GM21737 (cell line): ENCODE measurements at regions not wholly inside any gene's neighbourhood (a gene's known extent, or its start where the extent isn't known, plus 50 kb on each side); places are given as distances from the start of the nearest gene placed in this dataset.
"Not testable (repeated sequence)": the region's sequence is repeated elsewhere in the genome, so short reads cannot be mapped to it uniquely, and the experiment has no call there.

ENCODE experiments used
- ATAC-seq: cut with Tn5 transposase; IDR thresholded peaks from one replicate; pipeline ENCODE4 v1.9.1; 2021; ENCODE audit warnings: mild to moderate bottlenecking, moderate library complexity; ENCODE audit not compliant: unreplicated experiment

DNA sequence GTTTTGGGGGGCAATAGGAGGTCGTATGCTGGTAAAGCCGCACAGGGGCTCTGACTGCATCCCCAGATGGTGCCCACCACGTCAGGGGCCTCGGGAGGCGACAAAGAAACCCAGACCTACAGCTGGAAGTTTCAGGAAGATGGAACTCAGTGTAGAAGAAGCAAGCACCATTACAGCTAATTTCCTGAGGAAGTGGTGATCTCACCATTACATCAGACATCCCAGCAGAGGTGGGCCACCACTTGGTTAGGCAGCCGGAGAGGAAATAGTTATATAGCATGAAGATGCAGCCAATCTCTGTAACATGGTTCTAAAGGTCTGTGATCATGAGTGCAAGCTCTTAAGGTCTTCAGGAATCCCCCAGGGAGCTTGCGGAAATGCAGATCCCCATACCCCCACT lies 127.3 kb upstream of the PCBD1 start:
- ATAC-seq: no peak

DNA sequence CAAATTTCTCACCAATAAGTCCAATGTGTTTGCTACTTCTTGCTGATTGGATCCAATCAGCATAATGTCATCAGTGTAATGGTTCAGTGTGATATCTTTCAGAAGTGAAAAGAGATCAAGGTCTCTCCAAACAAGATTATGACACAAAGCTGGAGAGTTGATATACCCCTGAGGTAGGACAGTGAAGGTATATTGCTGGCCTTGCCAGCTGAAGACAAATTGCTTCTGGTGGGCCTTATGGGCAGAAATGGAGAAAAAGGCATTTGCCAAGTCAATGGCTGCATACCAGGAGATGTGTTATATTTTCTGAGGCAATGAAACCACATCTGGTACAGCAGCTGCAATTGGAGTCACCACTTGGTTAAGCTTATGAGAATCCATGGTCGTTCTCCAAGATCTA lies 131.7 kb upstream of the PCBD1 start:
- not testable (repeated sequence) for ATAC-seq

DNA sequence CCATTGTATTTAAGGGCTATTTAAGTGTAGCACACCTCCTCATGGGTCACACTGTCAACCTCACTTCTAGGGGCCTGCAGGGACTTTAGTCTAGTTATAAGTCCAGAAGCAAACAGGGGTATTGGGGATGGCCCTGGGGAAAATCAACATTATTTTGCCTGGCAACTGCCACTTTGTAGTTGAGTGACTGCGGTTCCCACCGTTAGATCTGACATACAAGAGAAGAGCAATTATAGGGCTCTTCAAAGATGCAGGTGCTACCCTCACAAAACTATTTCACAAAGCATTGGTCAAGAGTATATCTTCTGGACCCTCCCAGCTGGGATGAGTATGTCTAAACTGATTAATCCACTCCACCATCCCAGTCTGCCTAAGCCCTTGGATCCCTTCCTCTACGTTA lies 133.0 kb upstream of the PCBD1 start:
- ATAC-seq: no peak

DNA sequence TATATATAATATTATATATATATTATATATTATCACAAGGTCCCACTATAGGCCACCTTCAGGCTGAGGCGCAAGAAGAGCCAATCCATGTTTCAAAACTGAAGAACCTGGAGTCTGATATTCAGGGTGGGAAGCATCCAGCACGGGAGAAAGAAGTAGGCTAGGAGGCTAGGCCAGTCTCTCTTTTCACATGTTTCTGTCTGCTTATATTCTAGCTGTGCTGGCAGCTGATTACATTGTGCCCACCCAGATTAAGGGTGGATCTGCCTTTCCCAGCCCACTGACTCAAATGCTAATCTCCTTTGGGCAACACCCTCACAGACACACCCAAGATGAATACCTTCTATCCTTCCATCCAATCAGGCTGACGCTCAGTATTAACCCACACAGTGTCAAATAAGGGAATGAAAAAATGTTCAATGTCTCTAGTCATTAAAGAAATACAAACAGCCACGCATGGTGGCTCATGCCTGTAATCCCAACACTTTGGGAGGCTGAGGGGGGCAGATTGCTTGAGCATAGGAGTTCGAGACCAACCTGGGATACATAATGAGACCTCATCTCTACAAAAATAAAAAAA lies 135.4 kb upstream of the PCBD1 start:
- no peak for ATAC-seq

DNA sequence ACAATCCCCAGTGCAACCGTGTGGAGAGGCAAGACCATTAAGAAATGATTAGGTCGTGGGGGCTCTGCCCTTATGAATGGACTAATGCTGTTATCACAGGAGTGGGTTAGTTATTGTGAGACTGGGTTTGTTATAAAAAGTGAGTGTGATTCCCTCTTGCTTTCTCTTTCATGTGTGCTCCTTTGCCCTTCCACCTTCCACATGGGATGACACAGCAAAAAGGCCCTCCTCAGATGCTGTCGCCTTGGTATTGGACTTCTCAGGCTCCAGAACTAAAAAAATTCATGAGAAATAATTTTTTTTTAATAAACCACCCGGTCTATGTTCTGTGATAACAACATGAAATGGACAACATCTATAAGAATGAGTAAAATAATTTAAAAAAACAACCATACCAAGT lies 136.1 kb upstream of the PCBD1 start:
- no peak for ATAC-seq

DNA sequence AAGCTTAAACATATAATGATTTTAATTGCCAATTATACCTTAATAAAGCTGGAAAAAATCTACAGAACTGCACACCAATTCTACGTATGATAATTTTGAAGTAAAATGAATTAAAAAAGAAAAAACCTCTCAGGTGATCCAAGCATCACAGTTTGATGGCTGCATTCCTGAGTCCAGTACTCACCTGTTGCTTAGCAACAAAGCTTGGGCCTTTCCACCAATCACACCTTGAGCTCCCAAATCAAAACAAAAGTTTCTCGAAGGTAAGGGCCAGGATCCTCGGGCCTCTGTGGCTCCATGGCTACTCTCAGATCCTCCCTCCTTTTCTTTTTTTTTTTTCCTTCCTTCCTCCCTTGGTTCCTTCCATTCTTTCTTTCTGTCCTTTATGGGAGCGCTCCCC lies 137.2 kb upstream of the PCBD1 start:
- ATAC-seq: no peak

DNA sequence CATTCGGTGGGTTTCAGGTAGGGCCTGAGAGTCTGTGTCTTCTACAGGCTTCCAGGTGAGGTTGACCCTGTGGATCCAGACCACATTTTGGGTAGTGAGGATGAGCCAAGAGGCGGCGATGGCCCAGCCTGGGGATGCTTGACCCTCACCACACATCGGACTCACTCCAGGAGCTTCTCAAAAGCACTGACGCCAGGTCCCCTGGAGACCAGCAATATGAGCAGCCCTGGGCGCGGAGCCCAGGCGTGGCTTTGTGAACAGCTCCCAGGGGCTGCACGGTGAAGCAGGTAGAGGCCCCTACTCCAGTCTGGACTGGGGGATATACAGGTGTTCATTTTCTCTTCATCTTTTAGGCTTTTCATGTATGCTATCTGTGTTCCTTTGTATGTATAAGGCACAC lies 139.7 kb upstream of the PCBD1 start:
- no peak for ATAC-seq

DNA sequence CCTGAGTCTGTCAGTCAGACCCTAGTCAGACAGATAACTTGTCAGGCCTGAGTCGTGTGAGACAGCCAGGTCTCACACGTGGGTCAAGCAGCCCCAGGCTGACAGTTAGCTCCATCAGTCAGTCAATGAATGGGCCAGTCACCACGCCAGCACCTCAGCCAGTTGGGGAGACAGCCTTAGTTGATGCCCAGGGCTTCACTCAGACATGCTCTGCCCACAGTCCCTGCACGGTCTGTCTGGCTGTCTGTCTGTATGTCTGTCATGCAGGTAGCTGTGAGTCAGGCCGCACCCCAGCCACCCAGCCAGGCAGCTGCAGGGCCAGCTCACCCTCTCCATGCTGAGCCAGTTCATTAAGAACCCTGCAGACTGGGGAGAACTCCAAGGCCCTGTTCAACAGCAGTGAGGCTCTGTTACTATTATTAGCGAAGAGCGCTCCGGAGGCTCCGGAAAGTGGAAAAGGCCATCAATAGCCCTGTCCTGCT lies 141.1 kb upstream of the PCBD1 start:
- ATAC-seq: no peak

DNA sequence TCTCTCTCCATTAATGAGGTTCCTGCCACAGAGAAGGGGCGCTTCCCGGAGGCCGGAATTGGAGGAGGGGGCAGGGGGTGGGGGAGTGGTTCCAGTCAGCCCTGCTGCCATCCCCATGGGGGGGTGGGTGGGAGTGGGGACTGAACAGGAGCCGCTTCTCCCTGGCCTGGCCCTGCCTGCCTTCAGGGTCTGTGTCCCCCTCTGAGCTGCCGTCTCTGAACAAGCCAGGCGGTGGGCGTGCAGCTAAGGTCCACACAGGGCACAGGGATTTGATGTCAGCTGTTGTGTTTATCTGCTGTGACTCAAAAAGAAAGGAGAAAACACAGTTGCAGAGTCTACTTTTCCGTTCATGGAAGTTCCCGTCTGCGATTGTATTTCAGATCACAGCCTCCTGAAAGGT lies 141.5 kb upstream of the PCBD1 start:
- ATAC-seq: no peak

DNA sequence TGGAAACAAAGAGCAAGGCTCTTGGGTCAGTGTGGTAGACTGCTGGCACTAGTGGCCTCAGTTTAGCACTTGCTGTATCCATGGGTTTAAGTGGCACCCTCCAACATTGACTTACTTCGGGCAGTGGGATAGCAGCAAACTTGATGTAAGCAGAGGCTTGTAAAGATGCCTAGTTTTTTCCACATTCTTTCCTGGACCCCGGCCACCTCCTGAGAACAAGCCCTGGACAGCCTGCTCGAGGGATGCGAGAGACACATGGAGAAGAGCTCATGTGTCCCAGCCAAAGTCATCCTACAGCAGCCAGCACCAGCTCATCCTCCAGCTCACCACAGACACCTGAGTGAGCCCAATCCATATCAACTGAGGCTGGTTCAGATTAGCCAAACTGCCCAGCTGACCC lies 142.7 kb upstream of the PCBD1 start:
- no peak for ATAC-seq

DNA sequence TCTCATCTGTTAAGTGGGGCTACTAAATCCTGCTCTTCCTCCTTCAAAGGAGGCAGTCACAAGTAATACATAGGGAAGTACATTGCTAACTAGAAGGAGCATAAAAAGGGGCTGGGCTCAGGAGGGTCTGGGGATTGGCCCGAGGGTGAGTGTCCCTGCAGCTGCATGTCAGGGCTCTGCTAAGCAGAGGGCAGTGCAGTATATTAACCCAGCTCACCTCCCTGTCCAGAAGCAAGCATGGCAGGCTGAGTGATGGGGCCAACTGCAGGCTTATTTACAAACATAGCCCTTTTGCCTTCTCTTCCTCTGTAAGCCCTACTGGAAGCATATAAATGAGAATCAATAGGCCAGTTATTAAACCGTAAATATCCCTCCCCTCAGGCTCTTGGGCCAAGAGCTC lies 143.2 kb upstream of the PCBD1 start:
- ATAC-seq: no peak

DNA sequence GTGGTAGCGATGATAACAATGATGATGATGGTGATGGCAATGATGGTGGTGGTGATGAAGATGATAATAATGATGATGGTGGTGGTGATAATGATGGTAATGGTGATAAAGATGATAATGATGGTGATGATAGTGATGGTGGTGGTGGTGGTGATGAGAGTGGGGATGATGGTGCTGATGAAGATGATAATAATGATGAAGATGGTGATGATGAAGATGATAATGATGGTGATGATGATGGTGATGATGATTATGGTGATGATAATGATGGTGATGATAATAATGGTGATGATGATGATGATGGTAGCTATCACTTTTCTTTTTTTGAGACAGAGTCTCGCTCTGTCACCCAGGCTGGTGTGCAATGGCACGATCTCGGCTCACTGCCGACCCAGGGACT lies 144.5 kb upstream of the PCBD1 start:
- no peak for ATAC-seq

DNA sequence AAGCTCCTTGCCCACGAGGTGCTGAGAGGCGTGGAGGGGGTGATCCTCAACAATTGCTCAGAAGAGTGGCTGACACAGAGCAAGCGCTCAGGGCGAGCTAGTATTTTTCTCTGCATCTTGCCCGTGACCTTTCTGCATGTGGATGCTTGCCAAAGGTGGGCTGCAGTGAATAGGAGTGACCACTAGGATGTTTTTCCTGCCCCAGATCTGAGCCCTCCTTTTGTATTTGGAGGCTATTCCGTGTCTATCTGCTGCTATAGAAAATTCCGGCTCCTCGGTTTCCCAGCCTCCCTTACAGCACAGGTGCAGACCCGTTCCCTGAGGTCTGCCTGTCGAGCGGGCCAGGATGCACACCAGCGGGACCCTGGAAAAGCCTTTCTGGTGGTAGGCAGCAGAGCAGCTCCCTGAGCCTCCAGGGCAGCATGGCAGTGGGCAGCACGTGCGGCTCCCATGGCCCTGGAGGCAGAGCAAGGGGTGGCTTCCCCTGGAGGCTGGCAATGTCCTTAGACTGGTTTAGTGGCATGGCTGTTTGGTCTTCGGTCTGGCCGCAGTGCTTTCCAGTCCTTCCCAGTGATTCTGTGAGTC lies 145.1 kb upstream of the PCBD1 start:
- ATAC-seq: no peak

DNA sequence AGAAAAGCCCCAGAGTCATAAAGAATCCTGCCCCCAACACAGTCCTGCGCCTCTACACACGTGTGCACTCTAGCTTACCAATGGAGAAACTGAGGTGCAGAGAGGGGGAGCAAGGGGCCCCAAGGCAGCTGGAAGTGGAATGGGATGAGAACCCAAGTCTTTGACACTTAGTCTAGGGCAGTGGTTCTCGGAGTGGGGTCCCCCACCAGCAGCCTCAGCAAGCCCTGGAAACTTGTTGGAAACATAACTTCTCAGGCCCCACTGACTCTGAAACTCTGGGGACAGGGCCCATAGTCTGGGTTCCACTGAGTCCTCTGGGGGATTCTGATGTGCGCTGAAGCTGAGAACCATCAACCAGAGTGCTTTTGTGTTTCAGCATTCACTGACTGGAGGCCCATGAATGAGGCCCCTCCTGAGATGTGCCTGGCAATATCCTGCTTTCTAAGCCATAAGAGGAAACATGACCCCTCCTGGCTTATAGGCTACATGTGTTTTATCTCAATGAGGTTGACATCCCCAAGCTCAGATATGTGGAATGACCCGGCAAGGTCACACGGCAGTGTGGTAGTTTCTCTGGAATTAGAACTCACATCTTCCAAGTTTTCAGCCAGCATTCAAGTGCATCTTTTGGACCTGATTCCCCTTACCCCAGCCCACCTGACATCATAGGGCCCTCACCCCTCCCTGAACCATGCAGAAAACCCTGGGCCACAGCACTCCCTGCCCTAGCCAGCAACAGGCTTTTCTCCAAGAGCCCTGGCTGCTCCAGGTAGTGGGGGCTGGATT lies 147.3 kb upstream of the PCBD1 start:
- no peak for ATAC-seq

DNA sequence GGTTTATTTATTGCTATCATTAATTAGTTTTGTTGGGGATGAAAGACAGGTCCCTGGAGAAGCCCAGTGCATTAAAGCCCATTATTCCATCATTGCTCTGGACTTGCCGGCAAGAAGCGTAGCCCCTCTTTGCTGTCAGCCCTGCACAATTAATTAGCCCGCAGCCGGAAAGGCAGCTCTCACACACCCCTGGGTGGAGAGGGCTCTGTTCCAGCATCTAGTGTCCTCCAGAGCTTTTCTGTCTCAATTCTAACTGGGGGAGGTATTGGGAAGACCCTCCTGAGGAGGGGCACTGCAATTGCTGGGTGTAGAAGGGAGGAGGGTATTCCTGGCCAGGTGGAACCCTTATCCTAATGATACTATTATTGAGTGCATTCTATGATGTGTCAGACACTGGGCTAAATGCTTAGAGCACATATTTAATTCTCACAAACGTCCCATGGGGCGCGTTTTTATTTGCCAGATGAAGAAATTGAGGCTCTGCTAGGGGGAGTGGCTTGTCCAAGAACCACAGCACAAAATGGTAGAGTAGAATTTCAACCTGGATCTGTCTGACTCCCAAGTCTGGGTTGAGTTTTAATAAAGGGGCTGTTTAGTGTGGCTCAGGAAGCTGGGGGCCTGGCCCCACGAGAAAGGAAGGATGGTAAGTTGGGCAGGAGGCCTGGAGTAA lies 148.1 kb upstream of the PCBD1 start:
- ATAC-seq: no peak

DNA sequence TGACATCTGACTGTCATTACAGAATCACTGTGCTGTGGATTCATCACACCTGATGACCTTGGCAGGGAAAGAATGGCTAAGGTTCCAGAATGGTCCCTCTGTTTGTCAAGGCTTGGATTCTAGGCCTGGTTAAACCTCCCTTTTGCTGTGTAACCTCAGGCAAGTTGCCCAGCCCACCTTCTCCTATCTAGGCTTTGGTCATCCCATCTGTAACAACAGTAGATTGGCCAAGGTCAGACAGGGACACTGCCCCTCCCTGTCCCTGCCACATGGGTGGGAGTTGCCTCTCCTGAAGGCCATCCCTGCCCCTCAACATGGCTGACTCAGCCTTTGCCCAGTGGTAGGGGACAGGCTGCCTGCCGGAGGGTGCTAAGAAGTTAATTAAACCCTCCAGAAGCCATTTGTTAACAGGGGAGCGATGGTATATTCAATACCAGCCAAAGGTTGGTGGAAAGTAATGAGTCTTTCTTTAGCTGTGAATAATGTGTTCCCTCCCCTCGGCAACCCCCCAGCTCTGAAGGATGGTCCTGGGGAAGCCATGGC lies 149.8 kb upstream of the PCBD1 start:
- no peak for ATAC-seq

DNA sequence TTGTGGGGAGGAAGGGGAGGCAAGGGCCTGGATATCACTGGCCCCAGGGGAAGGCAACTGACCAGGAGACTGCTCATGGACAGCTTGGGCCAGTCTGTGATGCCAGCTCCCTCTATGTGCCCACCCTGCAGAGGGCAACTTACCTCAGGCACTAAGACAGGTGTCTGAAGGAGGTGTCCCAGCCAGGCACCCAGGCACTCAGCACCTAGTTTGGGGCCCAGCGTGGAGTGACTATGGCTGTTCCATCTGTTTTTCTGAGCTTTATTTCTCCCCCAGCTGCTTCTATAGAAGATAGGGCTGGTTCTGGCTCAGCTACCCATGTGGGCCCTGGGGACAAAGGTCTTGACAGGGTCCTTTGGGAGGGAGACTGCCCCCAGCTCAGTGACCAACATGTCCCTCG lies 150.6 kb upstream of the PCBD1 start:
- ATAC-seq: no peak

DNA sequence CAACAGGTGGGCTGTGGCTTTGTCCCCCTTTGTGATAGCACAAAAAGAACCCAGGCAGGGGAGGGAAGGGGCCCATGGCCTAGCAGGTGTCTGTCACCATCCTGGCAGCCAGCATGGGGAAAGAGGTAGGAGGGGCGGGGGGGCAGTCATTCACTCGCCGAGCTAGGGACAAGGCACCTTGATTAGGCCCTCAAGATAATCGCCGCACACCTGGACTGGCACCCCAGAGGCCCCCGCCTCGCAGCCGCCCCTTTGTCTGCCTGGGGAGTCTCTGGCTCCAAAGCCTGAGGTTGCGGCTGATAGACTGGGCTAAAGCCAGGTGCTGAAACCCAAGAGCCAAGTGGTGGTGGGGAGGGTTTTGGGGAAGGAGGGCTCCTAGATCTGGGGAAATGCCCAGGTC lies 151.2 kb upstream of the PCBD1 start:
- ATAC-seq: no peak

DNA sequence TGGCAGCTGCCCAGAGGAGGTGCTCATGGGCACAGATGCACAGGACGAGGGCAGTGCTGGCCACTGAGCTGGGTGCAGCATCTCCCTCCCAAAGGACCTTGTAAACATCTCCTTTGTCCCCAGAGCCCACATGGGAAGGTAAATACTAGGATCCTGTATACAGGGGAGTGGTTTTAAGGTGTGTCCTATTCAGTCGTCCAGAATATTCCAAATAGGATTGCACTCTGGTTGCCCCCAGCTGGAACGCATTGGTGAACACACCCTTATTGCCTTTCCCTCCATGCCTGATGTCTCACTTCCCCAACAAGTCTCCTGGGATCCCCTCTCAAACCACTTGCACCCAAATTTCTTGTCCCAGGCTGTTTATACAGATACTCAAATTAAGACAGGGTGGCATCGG lies 152.0 kb upstream of the PCBD1 start:
- ATAC-seq: no peak

DNA sequence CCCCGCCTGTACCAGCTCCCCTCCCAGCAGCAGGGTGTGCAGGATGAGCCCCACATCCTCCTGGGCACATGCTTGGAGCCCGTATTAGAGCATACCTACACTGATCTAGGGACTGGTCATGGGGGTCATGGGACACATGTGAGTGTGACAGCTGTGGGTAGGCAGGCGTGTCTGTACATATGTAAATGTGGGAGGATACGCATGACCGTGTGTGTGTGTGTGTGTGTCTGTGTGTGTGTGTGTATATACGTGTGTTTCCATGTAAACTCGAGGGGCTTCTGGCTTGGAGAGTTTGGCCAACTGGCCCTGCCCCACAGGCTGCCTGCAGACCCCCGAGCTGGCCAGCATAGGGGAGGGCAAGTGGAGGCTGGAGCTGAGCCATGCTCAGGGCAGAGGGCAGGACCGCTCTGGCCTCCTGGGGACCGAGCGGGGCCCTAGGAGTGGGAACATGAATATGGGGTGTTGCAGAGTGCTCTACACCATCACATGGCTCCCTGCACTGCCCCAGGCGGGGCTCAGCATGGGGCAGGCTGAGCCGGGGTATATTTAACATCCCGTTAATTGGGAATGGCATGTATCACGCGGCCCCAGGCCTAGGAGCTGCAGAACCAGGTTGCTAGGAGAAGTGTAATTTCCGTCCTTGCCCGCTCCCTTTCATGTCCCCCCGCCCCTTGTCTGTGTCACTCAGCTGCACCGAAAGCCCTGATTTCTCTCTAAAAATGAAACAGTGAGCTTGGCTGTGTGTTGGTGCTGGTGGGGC lies 152.7 kb upstream of the PCBD1 start:
- no peak for ATAC-seq

DNA sequence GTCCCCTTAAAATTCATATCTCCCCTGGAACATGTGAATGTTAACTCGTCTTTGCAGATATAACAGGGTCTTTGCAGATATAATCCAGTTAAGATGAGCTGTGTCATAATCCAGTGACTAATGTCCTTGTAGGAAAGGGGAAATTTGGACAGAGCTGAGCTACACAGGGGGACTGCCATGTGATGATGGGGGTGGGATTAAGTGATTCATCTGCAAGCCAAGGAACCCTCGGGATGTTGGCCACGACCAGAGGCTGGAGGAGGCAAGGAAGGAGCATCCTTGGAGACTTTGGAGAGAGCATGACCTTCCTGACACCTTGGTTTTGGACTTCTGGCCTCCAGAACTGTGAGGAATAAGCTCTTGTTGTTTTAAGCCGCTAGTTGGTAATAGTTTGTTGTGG lies 153.9 kb upstream of the PCBD1 start:
- ATAC-seq: no peak
